Stomach (tissue), 8 donors: ENCODE measurements at regions not wholly inside any gene's neighbourhood (a gene's known extent, or its start where the extent isn't known, plus 50 kb on each side); places are given as distances from the start of the nearest gene placed in this dataset.

ENCODE experiments used
- DNase-seq, 2 donors: peaks; one replicate each; pipeline versions ENCODE4 v3.0.0 to v3.0.0-alpha.2; 2013 to 2019
- H3K27ac ChIP-seq, 5 donors: fragments of 200-600 bp in 4 of 5; sonication (generic) in 4 of 5; one replicate each; pipeline ENCODE4 v1.5.1; 2013 to 2019; ENCODE audit warnings: mild to moderate bottlenecking in 1 of 5, moderate library complexity in 1 of 5
- H3K27me3 ChIP-seq, 3 donors: fragments of 200-600 bp; sonication (generic); one replicate each; pipeline ENCODE4 v1.5.1; 2017 to 2019; ENCODE audit warnings: mixed run types in 1 of 3
- H3K36me3 ChIP-seq, 4 donors: fragments of 200-600 bp; sonication (generic); 1 replicate in 3 of 4; 2 replicates in 1 of 4; pipeline ENCODE4 v1.5.1; 2016 to 2019
- H3K4me1 ChIP-seq, 4 donors: fragments of 200-600 bp; sonication (generic); one replicate each; pipeline ENCODE4 v1.5.1; 2016 to 2019
- H3K4me3 ChIP-seq, 4 donors: fragments of 200-600 bp; sonication (generic) in 3 of 4; one replicate each; pipeline ENCODE4 v1.5.1; 2016 to 2019; ENCODE audit warnings: mild to moderate bottlenecking in 1 of 4
- H3K9me3 ChIP-seq, 4 donors: fragments of 200-600 bp; sonication (generic); one replicate each; pipeline ENCODE4 v1.5.1; 2016 to 2019
- EP300 ChIP-seq: sonication (generic); formaldehyde crosslinking; IDR thresholded peaks from one replicate; pipeline ENCODE4 v1.6.1; 2017; ENCODE audit warnings: antibody characterized with exemption
- POLR2A ChIP-seq, 4 donors: fragments of 450-650 bp; IDR thresholded peaks; one replicate each; pipeline ENCODE4 v1.6.1; 2016; ENCODE audit warnings: antibody characterized with exemption in 4 of 4, control low read depth in 2 of 4, mild to moderate bottlenecking in 1 of 4, moderate library complexity in 1 of 4
- POLR2AphosphoS5 ChIP-seq, 3 donors: sonication (generic); formaldehyde crosslinking; IDR thresholded peaks; one replicate each; pipeline ENCODE4 v1.6.1; 2016; ENCODE audit warnings: antibody characterized with exemption in 3 of 3
- WGBS, 5 donors: extraction: QIAGEN DNeasy Blood & Tissue Kit in 3 of 5; methylation state at CpG; one replicate each; pipeline versions ENCODE4 v1.1.5 to v1.1.7; 2013 to 2018; 5-methylcytosine and 5-hydroxymethylcytosine counted together
- intact Hi-C: fragments of 100-400 bp; cut with DNase I; formaldehyde crosslinking; loops from one replicate; pipeline ENCODE4 v1.15.1; 2023; ENCODE audit warnings: low total_unique reads
- TF ChIP-seq, protein P1 (sequence below), 7 experiments: fragments of 450-650 bp in 4 of 7; fragments of 200-600 bp in 3 of 7; sonication (generic) in 3 of 7; IDR thresholded peaks; one replicate each; pipeline ENCODE4 v1.5.1; 2016 to 2019; ENCODE audit warnings: antibody characterized with exemption in 7 of 7, control low read depth in 2 of 7, mild to moderate bottlenecking in 1 of 7
- donor health status: healthy with polysubstance abuse.
- donor health status: Bipolar disorder and iron deficiency.
- donor health status: healthy.

DNA sequence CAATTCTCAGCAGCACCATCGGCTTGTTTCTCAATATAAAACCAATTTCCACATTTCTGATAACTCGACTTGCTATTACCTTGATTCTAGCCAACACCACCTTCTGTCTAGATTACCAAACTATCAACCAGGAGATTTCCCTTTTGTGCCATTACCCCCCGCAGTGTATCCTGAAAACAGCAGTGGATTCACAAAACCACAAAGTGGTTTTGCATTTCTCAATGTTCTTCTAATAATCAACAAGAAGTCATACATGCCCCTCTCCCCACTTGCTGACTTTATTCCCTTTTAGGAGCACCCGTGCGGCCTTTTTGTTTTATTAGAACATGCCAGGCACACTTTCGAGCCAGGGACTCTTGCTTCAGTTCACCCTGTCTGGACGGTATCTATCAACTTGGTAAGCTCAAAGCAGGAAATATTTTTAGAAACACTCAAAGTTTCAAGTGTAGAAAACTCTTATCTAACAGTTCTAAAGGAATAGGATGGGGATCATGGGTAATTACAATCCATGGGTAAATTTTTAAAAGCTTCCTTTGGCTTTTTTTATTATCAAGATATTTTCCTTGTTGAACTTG is 967.4 kb downstream of the EFNB2 start:
- intact Hi-C loops, result no loop called here

DNA sequence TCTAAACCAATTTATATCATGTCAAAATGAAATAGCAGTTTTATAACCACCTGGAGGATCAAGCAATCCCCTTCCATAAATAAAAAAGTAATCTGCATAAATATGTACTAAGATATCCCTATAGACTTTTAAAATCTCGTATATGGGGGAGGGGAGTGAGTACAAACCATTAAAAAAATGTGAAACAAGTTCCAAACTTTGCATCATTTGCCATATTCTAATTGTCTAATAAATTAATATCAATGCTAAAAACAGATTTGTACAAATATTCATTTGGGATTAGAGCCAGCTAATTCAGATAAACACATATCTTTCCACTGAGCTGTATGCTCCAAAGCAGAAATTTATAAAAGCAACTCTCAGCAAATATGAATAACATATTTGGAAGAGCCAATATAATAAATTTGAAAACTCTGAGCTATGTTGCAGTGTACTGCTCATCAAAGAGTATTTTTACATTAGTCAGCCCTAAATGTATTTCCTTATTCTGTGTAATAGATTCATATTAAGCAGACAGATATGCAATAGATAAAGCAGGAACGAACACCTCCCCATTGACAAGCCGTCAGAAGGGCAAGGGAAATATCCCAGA is 970.2 kb downstream of the EFNB2 start:
- no peak overlapping the region for H3K4me3 ChIP-seq
- H3K4me1 ChIP-seq, result peaks cover 0 to 5% (median 0%) of the 10 kb centered on the region in 4 donors
- H3K27ac ChIP-seq, result no peak overlapping the region
- intact Hi-C loops, result no loop called here
- no peaks in the 10 kb centered on the region for H3K36me3 ChIP-seq
- H3K27me3 ChIP-seq, result no peaks in the 10 kb centered on the region
- peak in 1 of 2 donors; percentile 22 for DNase-seq
- TF ChIP-seq EP300 (no peak), POLR2A (IDR thresholded peaks at IDR 0.05) (no peak), POLR2AphosphoS5 (IDR thresholded peaks at IDR 0.05) (no peak)
- TF ChIP-seq, protein P1, sequence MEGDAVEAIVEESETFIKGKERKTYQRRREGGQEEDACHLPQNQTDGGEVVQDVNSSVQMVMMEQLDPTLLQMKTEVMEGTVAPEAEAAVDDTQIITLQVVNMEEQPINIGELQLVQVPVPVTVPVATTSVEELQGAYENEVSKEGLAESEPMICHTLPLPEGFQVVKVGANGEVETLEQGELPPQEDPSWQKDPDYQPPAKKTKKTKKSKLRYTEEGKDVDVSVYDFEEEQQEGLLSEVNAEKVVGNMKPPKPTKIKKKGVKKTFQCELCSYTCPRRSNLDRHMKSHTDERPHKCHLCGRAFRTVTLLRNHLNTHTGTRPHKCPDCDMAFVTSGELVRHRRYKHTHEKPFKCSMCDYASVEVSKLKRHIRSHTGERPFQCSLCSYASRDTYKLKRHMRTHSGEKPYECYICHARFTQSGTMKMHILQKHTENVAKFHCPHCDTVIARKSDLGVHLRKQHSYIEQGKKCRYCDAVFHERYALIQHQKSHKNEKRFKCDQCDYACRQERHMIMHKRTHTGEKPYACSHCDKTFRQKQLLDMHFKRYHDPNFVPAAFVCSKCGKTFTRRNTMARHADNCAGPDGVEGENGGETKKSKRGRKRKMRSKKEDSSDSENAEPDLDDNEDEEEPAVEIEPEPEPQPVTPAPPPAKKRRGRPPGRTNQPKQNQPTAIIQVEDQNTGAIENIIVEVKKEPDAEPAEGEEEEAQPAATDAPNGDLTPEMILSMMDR (IDR thresholded peaks at IDR 0.05), result no peak
- WGBS, 5 donors, result 29 to 67% (median 47%) methylated on average over 3 of the region's 3 CpGs
- H3K9me3 ChIP-seq, result no peaks in the 10 kb centered on the region

More for the DNA sequence above, 967.4 kb downstream of the EFNB2 start:
- Histone ChIP-seq H3K9me3 (no peaks in the 10 kb centered on the region), H3K4me1 (peaks cover 0 to 5% (median 0%) of the 10 kb centered on the region in 4 donors), H3K36me3 (no peaks in the 10 kb centered on the region), H3K4me3 (no peak overlapping the region), H3K27ac (no peak overlapping the region), H3K27me3 (no peaks in the 10 kb centered on the region)
- DNase-seq, result no peak
- WGBS, 5 donors, result 51 to 74% (median 60%) methylated on average over 7 of the region's 7 CpGs
- TF ChIP-seq EP300 (no peak), POLR2AphosphoS5 (IDR thresholded peaks at IDR 0.05) (no peak), POLR2A (IDR thresholded peaks at IDR 0.05) (no peak)
- TF ChIP-seq, protein P1 (IDR thresholded peaks at IDR 0.05), result no peak

DNA sequence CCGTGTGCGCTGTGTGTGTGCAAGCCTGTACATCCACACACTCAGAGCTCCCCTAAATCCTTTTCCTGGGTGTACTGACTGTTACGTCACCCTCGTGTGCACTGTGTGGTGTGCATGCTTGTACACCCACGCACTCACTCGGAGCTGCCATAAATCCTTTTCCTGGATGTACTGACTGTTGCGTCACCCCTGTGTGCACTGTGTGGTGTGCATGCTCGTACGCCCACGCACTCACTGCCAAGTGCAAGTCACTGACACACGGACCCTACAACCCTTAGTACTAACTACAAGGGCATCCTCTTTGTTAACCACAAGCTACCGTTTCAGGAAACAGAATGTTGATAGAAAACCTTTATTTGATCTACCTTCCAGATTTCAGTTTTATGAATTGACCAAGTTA is 983.4 kb downstream of the EFNB2 start:
- no peaks in the 10 kb centered on the region for H3K4me1 ChIP-seq
- no peaks in the 10 kb centered on the region for H3K9me3 ChIP-seq
- WGBS, 5 donors, result 64 to 83% (median 78%) methylated on average over 12 of the region's 12 CpGs
- TF ChIP-seq, protein P1 (IDR thresholded peaks at IDR 0.05), result no peak
- TF ChIP-seq EP300 (no peak), POLR2A (IDR thresholded peaks at IDR 0.05) (no peak), POLR2AphosphoS5 (IDR thresholded peaks at IDR 0.05) (no peak)
- intact Hi-C loops, result no loop called here
- no peaks in the 10 kb centered on the region for H3K36me3 ChIP-seq
- peak in 1 of 2 donors; percentile 14 for DNase-seq
- no peaks in the 10 kb centered on the region for H3K27me3 ChIP-seq
- no peak overlapping the region for H3K27ac ChIP-seq
- no peak overlapping the region for H3K4me3 ChIP-seq

GRCh38 chr13:105547851-105548250 is 987.6 kb downstream of the EFNB2 start:
- Histone ChIP-seq H3K9me3 (no peaks in the 10 kb centered on the region), H3K4me1 (no peaks in the 10 kb centered on the region), H3K4me3 (no peak overlapping the region), H3K36me3 (no peaks in the 10 kb centered on the region), H3K27ac (no peak overlapping the region), H3K27me3 (no peaks in the 10 kb centered on the region)
- WGBS, 5 donors, result 75 to 82% (median 81%) methylated on average over 3 of the region's 3 CpGs
- no peak for DNase-seq
- TF ChIP-seq POLR2AphosphoS5 (IDR thresholded peaks at IDR 0.05), result no peak
- TF ChIP-seq POLR2A (IDR thresholded peaks at IDR 0.05), result no peak
- TF ChIP-seq, protein P1 (IDR thresholded peaks at IDR 0.05), result no peak
- TF ChIP-seq EP300, result no peak
- intact Hi-C loops, result no loop called here
